Trophoblast cell (in vitro differentiated cells and primary cell): ENCODE measurements at regions not wholly inside any gene's neighbourhood (a gene's known extent, or its start where the extent isn't known, plus 50 kb on each side); places are given as distances from the start of the nearest gene placed in this dataset.
"Not testable (repeated sequence)": the region's sequence is repeated elsewhere in the genome, so short reads cannot be mapped to it uniquely, and the experiment has no call there.

Experiments used
- DNase-seq, 2 donors: peaks; one replicate each; pipeline ENCODE4 v3.0.0-alpha.2; 2016
- H2AFZ ChIP-seq: 2 replicates; pipeline ENCODE4 v1.6.1; 2013; ENCODE audit warnings: low read length, moderate library complexity, mild to moderate bottlenecking; ENCODE audit not compliant: insufficient read depth, poor library complexity
- H2AK5ac ChIP-seq: 2 replicates; pipeline ENCODE4 v1.6.1; 2013; ENCODE audit warnings: mild to moderate bottlenecking, low read length
- H2BK120ac ChIP-seq: 2 replicates; pipeline ENCODE4 v1.6.1; 2013; ENCODE audit warnings: low read length, mild to moderate bottlenecking, moderate library complexity; ENCODE audit not compliant: insufficient read depth, poor library complexity
- H2BK12ac ChIP-seq: 2 replicates; pipeline ENCODE4 v1.6.1; 2013; ENCODE audit warnings: mild to moderate bottlenecking, low read length, moderate library complexity
- H2BK5ac ChIP-seq: 2 replicates; pipeline ENCODE4 v1.6.1; 2013; ENCODE audit warnings: low read length, low read depth, moderate library complexity, mild to moderate bottlenecking; ENCODE audit not compliant: poor library complexity
- H3K14ac ChIP-seq: 2 replicates; pipeline ENCODE4 v1.6.1; 2013; ENCODE audit warnings: mild to moderate bottlenecking, low read length
- H3K18ac ChIP-seq: 2 replicates; pipeline ENCODE4 v1.6.1; 2013; ENCODE audit warnings: mild to moderate bottlenecking, low read length
- H3K23ac ChIP-seq: 2 replicates; pipeline ENCODE4 v1.6.1; 2013; ENCODE audit warnings: low read length
- H3K27ac ChIP-seq: 2 replicates; pipeline ENCODE4 v1.5.1; 2013; ENCODE audit warnings: low read depth, mild to moderate bottlenecking, inconsistent platforms, low read length, moderate library complexity
- H3K27me3 ChIP-seq: 2 replicates; pipeline ENCODE4 v1.6.1; 2013; ENCODE audit warnings: inconsistent platforms, mild to moderate bottlenecking, low read length, moderate library complexity; ENCODE audit not compliant: insufficient read depth
- H3K36me3 ChIP-seq, 2 experiments: 1 replicate in 1 of 2; 2 replicates in 1 of 2; pipeline ENCODE4 v1.6.1; 2013; ENCODE audit warnings: low read length in 2 of 2, mild to moderate bottlenecking in 2 of 2, moderate library complexity in 1 of 2; ENCODE audit not compliant: insufficient read depth in 2 of 2, control insufficient read depth in 1 of 2
- H3K4ac ChIP-seq: 2 replicates; pipeline ENCODE4 v1.6.1; 2013; ENCODE audit warnings: low read depth, mild to moderate bottlenecking, low read length, moderate library complexity
- H3K4me1 ChIP-seq, 2 experiments: 1 replicate in 1 of 2; 2 replicates in 1 of 2; pipeline ENCODE4 v1.6.1; 2013; ENCODE audit warnings: low read length in 2 of 2, mild to moderate bottlenecking in 2 of 2, moderate library complexity in 1 of 2; ENCODE audit not compliant: insufficient read depth in 2 of 2, control insufficient read depth in 1 of 2
- H3K4me2 ChIP-seq: 2 replicates; pipeline ENCODE4 v1.6.1; 2013; ENCODE audit warnings: inconsistent platforms, mild to moderate bottlenecking, low read length, moderate library complexity
- H3K4me3 ChIP-seq: 2 replicates; pipeline ENCODE4 v1.5.1; 2013; ENCODE audit warnings: mild to moderate bottlenecking, low read depth, low read length, inconsistent platforms
- H3K79me1 ChIP-seq: one replicate; pipeline ENCODE4 v1.6.1; 2013; ENCODE audit warnings: low read length
- H3K79me2 ChIP-seq: 2 replicates; pipeline ENCODE4 v1.6.1; 2013; ENCODE audit warnings: low read length, mild to moderate bottlenecking; ENCODE audit not compliant: control insufficient read depth, insufficient read depth, poor library complexity
- H3K9ac ChIP-seq: 2 replicates; pipeline ENCODE4 v1.6.1; 2013; ENCODE audit warnings: mild to moderate bottlenecking, low read length
- H3K9me3 ChIP-seq: 2 replicates; pipeline ENCODE4 v1.6.1; 2013; ENCODE audit warnings: low read depth, mild to moderate bottlenecking, control low read depth, inconsistent platforms, low read length; ENCODE audit not compliant: insufficient read depth
- H4K12ac ChIP-seq: 2 replicates; pipeline ENCODE4 v1.6.1; 2013; ENCODE audit warnings: low read depth, mild to moderate bottlenecking, low read length, moderate library complexity
- H4K8ac ChIP-seq: 2 replicates; pipeline ENCODE4 v1.6.1; 2013; ENCODE audit warnings: low read depth, mild to moderate bottlenecking, low read length, moderate library complexity
- H4K91ac ChIP-seq: one replicate; pipeline ENCODE4 v1.6.1; 2013; ENCODE audit warnings: low read depth, mild to moderate bottlenecking, low read length, moderate library complexity
- WGBS: extraction: QIAGEN DNeasy Blood & Tissue Kit; methylation state at CpG from one replicate; pipeline ENCODE4 v1.1.7; 2013; ENCODE audit warnings: missing lambda C conversion rate; ENCODE audit not compliant: insufficient read length, insufficient coverage; ENCODE audit errors: extremely low coverage; 5-methylcytosine and 5-hydroxymethylcytosine counted together

DNA sequence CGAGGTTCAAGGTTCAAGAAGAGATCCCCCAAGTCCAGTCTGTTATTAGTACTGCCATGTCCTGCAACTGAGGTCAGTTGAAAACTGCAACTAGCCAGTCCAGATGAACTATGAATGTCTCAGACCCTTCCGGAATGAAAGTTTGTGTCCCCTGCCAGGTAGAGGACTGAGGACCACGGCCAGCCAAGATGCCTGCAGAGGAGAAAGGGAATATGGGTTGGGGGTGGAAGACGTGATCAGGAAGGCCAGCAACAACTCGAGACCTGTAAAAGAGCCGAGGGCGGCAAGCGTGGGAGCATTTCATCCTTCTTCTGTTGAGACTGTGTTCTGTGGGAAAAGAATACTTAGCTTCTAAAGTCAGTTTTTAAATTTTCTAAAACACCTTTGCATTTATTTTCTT is 572.4 kb upstream of the B3GAT1 start:
- no peak for DNase-seq

DNA sequence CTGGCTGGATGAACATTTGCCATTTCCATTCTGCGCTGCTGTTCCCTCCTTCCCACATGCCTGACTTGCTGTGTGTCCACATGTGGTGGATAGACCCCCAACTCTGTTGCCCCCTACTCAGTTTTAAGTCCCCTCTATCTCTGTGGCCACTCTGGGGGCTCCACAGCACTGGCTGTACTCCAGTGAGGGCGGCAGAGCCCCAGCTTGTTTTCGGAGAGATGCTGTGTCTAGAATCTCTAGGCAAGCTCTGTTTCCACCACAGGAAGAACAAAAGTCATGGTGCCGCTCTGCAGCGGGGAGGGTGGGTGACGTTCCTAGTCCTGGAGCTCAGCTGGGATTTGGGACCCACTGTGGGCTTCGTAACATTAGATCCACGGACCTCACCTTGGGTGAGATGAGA is 570.4 kb upstream of the B3GAT1 start:
- not testable (repeated sequence) for H2BK120ac ChIP-seq

More for the DNA sequence above, 572.4 kb upstream of the B3GAT1 start:
- Histone ChIP-seq H3K18ac (no peak overlapping the region), H3K14ac (no peak overlapping the region), H4K8ac (no peak overlapping the region), H3K4ac (no peak overlapping the region), H3K27ac (no peak overlapping the region), H2AFZ (no peak overlapping the region), H3K79me1 (no peaks in the 10 kb centered on the region), H3K9me3 (peaks cover 2% of the 10 kb centered on the region), H3K36me3 (no peaks in the 10 kb centered on the region), H4K91ac (no peak overlapping the region), H3K4me3 (no peak overlapping the region), H3K27me3 (no peaks in the 10 kb centered on the region), H2BK12ac (no peak overlapping the region), H3K4me1 (no peaks in the 10 kb centered on the region), H2AK5ac (no peak overlapping the region), H2BK120ac (no peak overlapping the region), H2BK5ac (no peak overlapping the region), H3K9ac (no peak overlapping the region), H3K4me2 (no peak overlapping the region), H4K12ac (no peak overlapping the region), H3K79me2 (no peaks in the 10 kb centered on the region), H3K23ac (no peak overlapping the region)
- WGBS = no CpG with 5 or more reads among the region's 8 CpGs

DNA sequence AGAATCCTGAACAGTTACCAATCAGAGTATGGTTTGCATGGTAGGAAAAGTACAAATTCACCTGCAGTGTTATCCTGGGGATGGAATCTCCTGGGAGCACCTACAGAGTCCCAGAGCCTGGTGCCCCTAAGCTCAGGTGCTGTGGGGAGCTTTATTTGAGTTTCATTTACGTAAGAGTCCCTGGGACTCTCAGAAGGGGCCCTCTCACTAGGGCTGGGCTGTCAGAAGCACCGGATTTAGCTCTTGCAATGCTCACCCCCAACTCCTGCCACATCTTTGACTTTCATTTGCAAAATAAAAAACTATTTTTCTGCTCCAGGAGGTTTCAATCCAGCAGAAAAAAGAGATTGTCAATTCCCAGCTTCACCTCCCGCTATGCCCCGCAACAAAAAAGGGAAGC is 569.8 kb upstream of the B3GAT1 start:
- Histone ChIP-seq H3K9me3 (no peaks in the 10 kb centered on the region), H4K8ac (no peak overlapping the region), H3K79me1 (no peaks in the 10 kb centered on the region), H3K18ac (no peak overlapping the region), H2AFZ (no peak overlapping the region), H3K27ac (no peak overlapping the region), H2BK12ac (no peak overlapping the region), H3K14ac (no peak overlapping the region), H3K4me1 (no peaks in the 10 kb centered on the region), H3K27me3 (no peaks in the 10 kb centered on the region), H4K91ac (no peak overlapping the region), H3K79me2 (no peaks in the 10 kb centered on the region), H4K12ac (no peak overlapping the region), H3K23ac (no peak overlapping the region), H3K4ac (no peak overlapping the region), H2AK5ac (no peak overlapping the region), H3K36me3 (no peaks in the 10 kb centered on the region), H3K9ac (no peak overlapping the region), H3K4me3 (no peak overlapping the region), H3K4me2 (no peak overlapping the region), H2BK120ac (no peak overlapping the region), H2BK5ac (no peak overlapping the region)
- no CpG with 5 or more reads among the region's 4 CpGs for WGBS
- no peak for DNase-seq

More for the DNA sequence above, 570.4 kb upstream of the B3GAT1 start:
- H2AK5ac ChIP-seq, H2AFZ ChIP-seq, H3K18ac ChIP-seq, DNase-seq, H3K27ac ChIP-seq, H3K23ac ChIP-seq, H3K36me3 ChIP-seq, H3K4ac ChIP-seq, H3K9ac ChIP-seq, H2BK12ac ChIP-seq, H3K4me1 ChIP-seq, H3K14ac ChIP-seq, H3K9me3 ChIP-seq, H3K79me2 ChIP-seq, H3K79me1 ChIP-seq, H4K8ac ChIP-seq, H3K4me2 ChIP-seq, H3K27me3 ChIP-seq, H3K4me3 ChIP-seq, H2BK5ac ChIP-seq, H4K91ac ChIP-seq, H4K12ac ChIP-seq: not testable (repeated sequence)
- no CpG with 5 or more reads among the region's 8 CpGs for WGBS

DNA sequence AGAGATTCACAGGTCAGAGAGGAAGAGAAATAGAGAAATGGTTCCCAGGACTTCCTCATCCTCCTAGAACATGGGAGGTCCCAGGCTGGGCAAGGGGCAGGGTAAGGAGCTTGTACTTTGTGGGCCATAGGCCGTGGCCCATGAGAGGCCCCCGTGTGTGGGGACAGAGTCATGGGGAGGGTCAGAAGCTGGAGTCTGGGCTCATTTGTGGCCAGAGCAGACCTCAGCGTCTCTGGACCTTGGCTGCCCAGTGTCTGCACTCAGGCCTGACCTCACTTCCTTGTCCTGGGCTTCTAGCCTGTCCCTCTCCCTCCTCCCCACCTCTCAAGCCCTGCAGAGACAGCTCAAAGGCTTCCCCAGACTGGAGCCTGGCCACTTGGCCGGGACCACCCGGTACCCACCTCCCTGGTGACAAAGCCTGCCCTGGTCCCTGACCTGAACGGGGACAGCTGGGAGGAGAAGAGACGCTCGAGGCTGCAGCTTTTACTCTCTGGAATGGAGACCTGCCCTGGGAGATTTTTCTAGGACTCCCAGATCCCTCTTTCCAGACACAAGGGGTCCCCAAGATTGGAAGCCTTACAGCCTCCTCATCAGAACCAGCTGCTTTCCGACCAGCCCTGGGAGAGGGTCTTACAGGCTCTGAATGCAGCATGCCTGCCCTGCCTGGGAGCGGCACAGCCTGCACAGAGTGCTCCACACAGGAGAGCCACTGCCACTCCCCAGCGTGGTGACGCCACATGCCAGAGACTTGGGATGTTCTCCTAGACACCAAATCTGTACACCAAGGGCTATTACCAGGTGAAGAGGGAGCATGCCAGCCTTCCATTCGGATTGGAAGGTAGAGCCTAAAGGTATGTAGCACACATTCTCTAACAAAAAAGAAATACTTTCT is 569.0 kb upstream of the B3GAT1 start:
- no peak overlapping the region for H2AK5ac ChIP-seq

More for the DNA sequence above, 569.0 kb upstream of the B3GAT1 start:
- Histone ChIP-seq H2AFZ (no peak overlapping the region), H3K27me3 (no peaks in the 10 kb centered on the region), H3K27ac (no peak overlapping the region), H2BK12ac (no peak overlapping the region), H3K36me3 (no peaks in the 10 kb centered on the region), H2BK5ac (no peak overlapping the region), H3K18ac (no peak overlapping the region), H3K4me1 (no peaks in the 10 kb centered on the region), H3K9me3 (no peaks in the 10 kb centered on the region), H3K4me2 (no peak overlapping the region), H3K79me1 (no peaks in the 10 kb centered on the region), H4K8ac (no peak overlapping the region), H3K79me2 (no peaks in the 10 kb centered on the region), H3K4ac (no peak overlapping the region), H2BK120ac (no peak overlapping the region), H3K9ac (no peak overlapping the region), H4K12ac (no peak overlapping the region), H3K14ac (no peak overlapping the region), H3K4me3 (no peak overlapping the region), H4K91ac (no peak overlapping the region), H3K23ac (no peak overlapping the region)
- DNase-seq = no peak
- no CpG with 5 or more reads among the region's 13 CpGs for WGBS
